Natural killer cell (primary cell): ENCODE measurements at regions not wholly inside any gene's neighbourhood (a gene's known extent, or its start where the extent isn't known, plus 50 kb on each side); places are given as distances from the start of the nearest gene placed in this dataset.

Source experiments
- ATAC-seq, 3 donors: fragments of 150-1000 bp in 2 of 3; fragments of 200-7000 bp in 1 of 3; cut with Tn5 transposase; 1 replicate in 1 of 3; 2 replicates in 2 of 3; pipeline ENCODE4 v1.10.0; 2021; ENCODE audit warnings: mild to moderate bottlenecking in 2 of 3, moderate library complexity in 2 of 3
- DNase-seq, 2 donors: peaks; one replicate each; pipeline versions ENCODE4 v3.0.0 to v3.0.0-alpha.2; 2013 to 2021; ENCODE audit warnings: mixed read lengths in 1 of 2
- H3K27ac ChIP-seq: one replicate; pipeline ENCODE4 v1.5.1; 2013; ENCODE audit warnings: mild to moderate bottlenecking, low read length
- H3K27me3 ChIP-seq: one replicate; pipeline ENCODE4 v1.6.1; 2013; ENCODE audit warnings: low read length; ENCODE audit not compliant: control insufficient read depth, insufficient read depth
- H3K36me3 ChIP-seq: one replicate; pipeline ENCODE4 v1.6.1; 2013; ENCODE audit warnings: low read length; ENCODE audit not compliant: control insufficient read depth, insufficient read depth
- H3K4me1 ChIP-seq: one replicate; pipeline ENCODE4 v1.6.1; 2013; ENCODE audit warnings: low read length; ENCODE audit not compliant: control insufficient read depth, insufficient read depth
- H3K4me3 ChIP-seq: one replicate; pipeline ENCODE4 v1.5.1; 2013; ENCODE audit warnings: low read length
- H3K9me3 ChIP-seq: one replicate; pipeline ENCODE4 v1.6.1; 2013; ENCODE audit warnings: low read length; ENCODE audit not compliant: control insufficient read depth, insufficient read depth
- H3K27ac Mint-ChIP-seq, 2 donors: one replicate each; pipeline ENCODE4 v1.8.0; 2022; ENCODE audit warnings: mild to moderate bottlenecking in 2 of 2, mixed read lengths in 2 of 2, moderate library complexity in 1 of 2
- H3K27me3 Mint-ChIP-seq, 2 donors: one replicate each; pipeline ENCODE4 v1.8.0; 2022; ENCODE audit warnings: low read depth in 2 of 2, mixed read lengths in 2 of 2
- H3K36me3 Mint-ChIP-seq: one replicate; pipeline ENCODE4 v1.8.0; 2022; ENCODE audit warnings: mixed read lengths
- H3K4me1 Mint-ChIP-seq, 2 donors: one replicate each; pipeline ENCODE4 v1.8.0; 2022; ENCODE audit warnings: mixed read lengths in 2 of 2
- H3K4me3 Mint-ChIP-seq: one replicate; pipeline ENCODE4 v1.8.0; 2022; ENCODE audit warnings: mild to moderate bottlenecking, moderate library complexity, mixed read lengths
- H3K9me3 Mint-ChIP-seq, 2 donors: one replicate each; pipeline ENCODE4 v1.8.0; 2022; ENCODE audit warnings: mixed read lengths in 2 of 2
- WGBS: methylation state at CpG from one replicate; pipeline ENCODE4 v1.1.7; 2013; ENCODE audit warnings: missing lambda C conversion rate; ENCODE audit not compliant: insufficient coverage; 5-methylcytosine and 5-hydroxymethylcytosine counted together
- intact Hi-C: fragments of 100-400 bp; cut with micrococcal nuclease; formaldehyde crosslinking; loops from one replicate; pipeline ENCODE4 v1.14.2; 2022
- TF ChIP-seq, protein P1 (sequence below): fragments of 200-600 bp; IDR thresholded peaks from one replicate; pipeline ENCODE4 v1.8.0; 2022; ENCODE audit warnings: antibody characterized with exemption

- Mint-ChIP-seq H3K9me3 (peaks cover 0 to 3% of the 10 kb centered on the region in 2 donors), H3K4me3 (no peak overlapping the region), H3K27ac (no peak overlapping the region), H3K36me3 (no peaks in the 10 kb centered on the region), H3K27me3 (no peaks in the 10 kb centered on the region), H3K4me1 (no peaks in the 10 kb centered on the region)
- no peak overlapping the region for H3K4me3 ChIP-seq
- no peak overlapping the region for H3K27ac ChIP-seq
- peaks cover 2% of the 10 kb centered on the region for H3K9me3 ChIP-seq
- TF ChIP-seq, protein P1, sequence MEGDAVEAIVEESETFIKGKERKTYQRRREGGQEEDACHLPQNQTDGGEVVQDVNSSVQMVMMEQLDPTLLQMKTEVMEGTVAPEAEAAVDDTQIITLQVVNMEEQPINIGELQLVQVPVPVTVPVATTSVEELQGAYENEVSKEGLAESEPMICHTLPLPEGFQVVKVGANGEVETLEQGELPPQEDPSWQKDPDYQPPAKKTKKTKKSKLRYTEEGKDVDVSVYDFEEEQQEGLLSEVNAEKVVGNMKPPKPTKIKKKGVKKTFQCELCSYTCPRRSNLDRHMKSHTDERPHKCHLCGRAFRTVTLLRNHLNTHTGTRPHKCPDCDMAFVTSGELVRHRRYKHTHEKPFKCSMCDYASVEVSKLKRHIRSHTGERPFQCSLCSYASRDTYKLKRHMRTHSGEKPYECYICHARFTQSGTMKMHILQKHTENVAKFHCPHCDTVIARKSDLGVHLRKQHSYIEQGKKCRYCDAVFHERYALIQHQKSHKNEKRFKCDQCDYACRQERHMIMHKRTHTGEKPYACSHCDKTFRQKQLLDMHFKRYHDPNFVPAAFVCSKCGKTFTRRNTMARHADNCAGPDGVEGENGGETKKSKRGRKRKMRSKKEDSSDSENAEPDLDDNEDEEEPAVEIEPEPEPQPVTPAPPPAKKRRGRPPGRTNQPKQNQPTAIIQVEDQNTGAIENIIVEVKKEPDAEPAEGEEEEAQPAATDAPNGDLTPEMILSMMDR, result no peak
- H3K27me3 ChIP-seq, result no peaks in the 10 kb centered on the region
- no peaks in the 10 kb centered on the region for H3K4me1 ChIP-seq
- intact Hi-C loops, result no loop called here
- H3K36me3 ChIP-seq, result no peaks in the 10 kb centered on the region
- DNase-seq (no peak), ATAC-seq (no peak)
- WGBS, result 87% methylated on average over 3 of the region's 4 CpGs
Observed at GRCh38 chr9:81073821-81074220, 615.5 kb downstream of the TLE1 start.

DNA sequence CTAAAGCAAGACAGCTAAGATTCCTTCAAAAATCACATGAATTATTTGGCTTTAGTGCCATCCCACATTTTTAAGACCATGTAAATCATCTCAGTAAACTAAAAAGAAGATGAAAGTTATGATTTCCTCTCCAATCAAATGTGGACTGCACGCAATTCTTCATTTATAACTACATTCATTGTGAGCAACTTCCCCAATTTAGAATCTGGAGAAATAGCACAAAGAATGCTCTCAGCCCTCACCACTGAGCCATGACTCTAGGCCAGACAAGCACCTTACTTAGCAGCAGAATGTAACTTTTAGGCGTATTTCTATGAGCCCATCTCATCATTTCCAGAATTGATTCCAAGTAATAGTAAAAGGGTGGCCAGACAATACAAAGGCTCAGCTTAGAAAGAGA is 616.6 kb downstream of the TLE1 start:
- Mint-ChIP-seq H3K36me3 (no peaks in the 10 kb centered on the region), H3K27me3 (no peaks in the 10 kb centered on the region), H3K4me3 (no peak overlapping the region), H3K9me3 (peaks cover 0 to 6% of the 10 kb centered on the region in 2 donors), H3K27ac (no peak overlapping the region), H3K4me1 (no peaks in the 10 kb centered on the region)
- H3K4me1 ChIP-seq, result no peaks in the 10 kb centered on the region
- H3K27ac ChIP-seq, result no peak overlapping the region
- H3K27me3 ChIP-seq, result no peaks in the 10 kb centered on the region
- no peak for ATAC-seq
- WGBS, result 60% methylated on average over 2 of the region's 2 CpGs
- DNase-seq, result no peak
- H3K4me3 ChIP-seq, result no peak overlapping the region
- H3K36me3 ChIP-seq, result no peaks in the 10 kb centered on the region
- TF ChIP-seq, protein P1, result no peak
- peaks cover 2% of the 10 kb centered on the region for H3K9me3 ChIP-seq
- intact Hi-C loops, result no loop called here

DNA sequence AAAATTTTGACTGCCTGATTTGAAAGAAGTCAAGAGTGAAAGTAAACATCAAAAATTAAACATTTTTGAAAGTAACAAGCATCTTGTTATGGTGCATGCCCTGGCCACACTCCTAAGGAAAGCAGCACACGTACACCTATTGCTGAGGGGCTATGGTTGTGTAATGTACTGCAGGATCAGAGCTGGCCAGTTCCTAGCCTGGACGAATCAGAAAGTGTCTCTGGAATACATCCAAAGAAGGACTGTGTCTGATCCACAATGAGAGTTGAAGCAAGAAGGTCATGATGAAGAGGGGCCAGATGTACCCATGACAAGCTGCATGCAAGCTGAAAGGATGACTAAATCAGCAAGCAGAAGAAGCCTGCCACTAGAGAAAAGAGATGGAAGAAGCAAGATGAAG is 618.2 kb downstream of the TLE1 start:
- no peak for DNase-seq
- no peaks in the 10 kb centered on the region for H3K27me3 ChIP-seq
- 70% methylated on average over 2 of the region's 2 CpGs for WGBS
- H3K4me1 Mint-ChIP-seq, result no peaks in the 10 kb centered on the region
- no peak overlapping the region for H3K4me3 ChIP-seq
- no peak overlapping the region for H3K27ac ChIP-seq
- intact Hi-C loops, result no loop called here
- H3K27ac Mint-ChIP-seq, result no peak overlapping the region
- H3K9me3 Mint-ChIP-seq, result peaks cover under 1 to 13% of the 10 kb centered on the region in 2 donors
- no peaks in the 10 kb centered on the region for H3K27me3 Mint-ChIP-seq
- no peak for ATAC-seq
- H3K4me3 Mint-ChIP-seq, result no peak overlapping the region
- H3K4me1 ChIP-seq, result no peaks in the 10 kb centered on the region
- TF ChIP-seq, protein P1, result no peak
- H3K36me3 ChIP-seq, result no peaks in the 10 kb centered on the region
- peaks cover 2% of the 10 kb centered on the region for H3K9me3 ChIP-seq
- peaks cover 5% of the 10 kb centered on the region for H3K36me3 Mint-ChIP-seq

GRCh38 chr9:81070689-81071088 is 618.7 kb downstream of the TLE1 start:
- Histone ChIP-seq H3K9me3 (peaks cover 2% of the 10 kb centered on the region), H3K27ac (no peak overlapping the region), H3K36me3 (no peaks in the 10 kb centered on the region), H3K27me3 (no peaks in the 10 kb centered on the region), H3K4me1 (no peaks in the 10 kb centered on the region), H3K4me3 (no peak overlapping the region)
- Mint-ChIP-seq H3K9me3 (peaks cover 3 to 15% of the 10 kb centered on the region in 2 donors), H3K36me3 (peaks cover 7% of the 10 kb centered on the region), H3K4me1 (no peaks in the 10 kb centered on the region), H3K27me3 (no peaks in the 10 kb centered on the region), H3K27ac (no peak overlapping the region), H3K4me3 (no peak overlapping the region)
- ATAC-seq (no peak), DNase-seq (no peak)
- intact Hi-C loops, result no loop called here
- 55% methylated on average over 7 of the region's 9 CpGs for WGBS
- TF ChIP-seq, protein P1, result no peak
